NCI-H2196 (cell line): ENCODE measurements at regions not wholly inside any gene's neighbourhood (a gene's known extent, or its start where the extent isn't known, plus 50 kb on each side); places are given as distances from the start of the nearest gene placed in this dataset.
A peak's percentile ranks its signal among the peaks of the same experiment; 100 is the strongest.

Source experiments
- DNase-seq: peaks from one replicate; lab custom pipeline; 2025; ENCODE audit not compliant: unreplicated experiment; lab: John Stamatoyannopoulos, UW

DNA sequence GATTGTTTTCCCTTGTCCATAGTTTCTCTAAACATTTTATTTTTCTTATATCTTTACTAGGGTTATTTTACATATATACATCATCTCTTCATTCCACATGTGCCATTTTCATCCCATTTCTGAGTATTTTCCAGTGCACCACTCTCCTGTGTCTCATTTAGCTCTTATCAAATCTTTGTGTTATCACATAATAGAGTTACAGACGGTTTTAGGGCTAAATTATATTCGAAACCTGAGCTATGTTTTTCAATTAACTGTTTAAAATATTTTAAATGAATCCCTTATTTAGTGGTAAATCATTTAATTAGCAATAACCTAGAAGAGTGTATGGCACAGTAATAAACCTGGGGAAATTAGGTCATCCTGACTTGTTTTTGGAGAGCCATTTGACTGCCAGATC, 160.4 kb upstream of the DCN start:
- DNase-seq, result no peak

DNA sequence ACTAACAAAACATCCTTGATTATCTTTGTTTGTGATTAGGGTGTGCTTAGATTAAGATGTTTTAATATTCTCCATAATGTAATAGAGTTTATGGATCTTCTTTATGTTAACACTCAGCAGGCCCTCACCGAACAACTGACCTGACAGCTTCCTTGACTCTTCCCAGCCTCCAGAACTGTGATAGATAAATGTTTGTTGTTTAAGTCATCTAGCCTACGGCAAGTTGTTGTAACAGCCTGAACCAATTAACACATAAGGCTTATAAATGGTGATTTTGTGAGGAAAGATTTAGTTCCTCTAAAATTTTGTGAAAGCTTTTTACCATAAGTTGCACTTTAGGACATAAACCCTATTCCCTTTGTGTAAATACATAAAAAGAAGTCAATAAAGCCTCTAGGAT, 156.5 kb upstream of the DCN start:
- no peak for DNase-seq

DNA sequence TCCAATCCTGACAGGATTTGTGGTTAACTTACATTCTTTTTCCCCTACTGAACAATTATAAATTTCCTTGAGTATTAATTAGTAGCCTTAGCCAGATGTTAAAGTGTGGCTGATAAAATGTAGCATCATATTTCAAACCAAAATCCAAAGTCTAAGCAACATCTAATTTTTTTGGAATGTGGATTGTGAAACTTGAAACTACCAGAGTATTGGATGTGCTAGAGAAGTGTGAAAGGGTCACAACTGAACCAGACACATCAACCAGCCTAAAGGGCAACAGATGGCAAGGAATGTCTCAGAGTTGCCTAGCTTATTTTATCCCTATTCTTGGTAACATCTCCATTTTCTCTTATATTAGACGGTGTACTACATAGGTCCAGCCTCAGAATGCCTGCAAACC, 153.1 kb upstream of the DCN start:
- no peak for DNase-seq

DNA sequence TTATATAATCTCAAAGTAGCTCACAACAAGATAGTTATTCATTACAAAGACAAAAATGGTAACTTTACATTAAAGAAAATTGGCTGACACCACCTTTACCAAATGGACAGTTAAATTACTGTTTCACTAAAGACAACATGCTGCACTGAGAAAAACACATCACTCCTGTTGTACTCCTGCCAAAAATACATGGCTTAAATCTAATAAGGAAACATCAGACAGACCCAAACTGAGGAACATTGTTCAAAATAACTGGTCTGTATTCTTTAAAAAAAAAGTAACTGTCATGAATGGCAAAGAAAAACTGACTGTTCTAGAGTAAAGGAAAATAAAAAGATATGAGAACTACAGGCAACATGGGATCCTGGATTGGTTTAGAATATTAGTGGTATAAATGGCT, 151.3 kb upstream of the DCN start:
- no peak for DNase-seq

DNA sequence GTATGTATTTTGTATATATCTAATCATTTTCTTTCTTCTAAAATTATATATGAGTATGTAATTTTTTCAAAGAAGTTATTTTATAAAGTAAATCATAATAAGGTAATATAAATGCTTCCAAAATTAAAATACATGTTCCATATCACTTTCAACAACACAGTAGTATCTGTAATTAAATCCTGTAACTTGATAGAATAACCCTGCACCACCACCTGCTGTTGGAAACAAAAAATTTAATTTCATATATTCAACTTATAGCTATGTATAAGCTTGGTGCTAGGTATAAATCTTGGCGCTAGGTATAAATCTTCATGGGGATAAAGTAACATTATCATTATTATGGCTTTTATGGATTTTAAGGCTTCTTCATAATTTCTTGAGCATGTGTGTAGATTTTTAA, 149.7 kb upstream of the DCN start:
- DNase-seq, result no peak

DNA sequence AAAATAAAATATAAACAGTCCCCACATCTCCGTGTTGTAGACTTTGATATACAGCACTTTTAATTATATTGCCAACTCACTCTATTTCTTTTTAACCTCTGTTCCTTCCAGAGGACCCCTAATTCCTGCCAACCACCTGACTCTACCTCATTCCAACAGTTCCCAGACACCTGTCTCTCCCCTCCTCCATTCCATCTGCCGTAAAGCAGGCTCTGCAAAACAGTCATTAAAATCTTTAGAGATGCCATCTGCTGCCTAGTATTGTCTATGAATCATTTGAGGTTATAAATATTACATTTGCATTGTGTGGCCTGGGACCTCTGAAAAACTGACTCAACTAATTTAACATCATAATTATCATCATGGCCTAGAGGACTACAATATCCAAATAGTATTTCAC, 148.8 kb upstream of the DCN start:
- DNase-seq, result no peak

DNA sequence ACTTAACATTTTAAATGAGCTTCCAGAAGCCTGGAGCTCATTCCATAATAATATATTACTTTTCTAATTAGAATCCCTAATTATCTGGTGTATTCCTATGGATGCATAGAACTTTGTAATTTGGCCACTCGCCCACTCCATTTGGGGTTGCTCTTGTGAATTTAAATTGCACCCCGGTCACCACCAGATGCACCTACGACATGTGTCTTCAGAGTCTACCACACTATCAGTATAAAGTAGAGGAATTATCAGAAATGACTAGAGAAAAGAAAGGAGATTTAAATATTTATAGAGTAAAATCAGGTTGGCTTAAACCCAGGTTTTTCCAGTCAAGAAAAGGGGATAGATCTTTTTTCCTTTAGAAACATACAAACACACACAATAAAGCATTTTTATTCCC, 145.8 kb upstream of the DCN start:
- DNase-seq, result no peak

DNA sequence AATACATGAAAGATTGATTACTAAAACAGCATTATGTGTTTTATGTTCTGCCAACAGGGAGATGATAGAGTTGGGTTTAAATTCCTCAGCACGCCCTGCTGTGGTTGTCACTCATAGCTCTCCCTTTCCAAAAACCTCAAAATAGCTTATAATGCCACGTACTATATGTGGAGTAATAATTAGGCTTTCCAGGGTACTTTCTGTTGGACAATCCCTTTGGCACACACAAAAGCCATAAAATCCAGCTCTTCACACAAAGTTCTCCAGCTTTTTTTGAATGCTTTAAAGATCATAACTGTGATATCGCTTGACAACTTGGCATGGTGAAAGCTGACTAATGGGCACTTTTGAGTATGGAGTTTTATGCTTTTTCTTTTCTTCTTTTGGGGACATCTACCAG, 145.3 kb upstream of the DCN start:
- DNase-seq, result no peak

DNA sequence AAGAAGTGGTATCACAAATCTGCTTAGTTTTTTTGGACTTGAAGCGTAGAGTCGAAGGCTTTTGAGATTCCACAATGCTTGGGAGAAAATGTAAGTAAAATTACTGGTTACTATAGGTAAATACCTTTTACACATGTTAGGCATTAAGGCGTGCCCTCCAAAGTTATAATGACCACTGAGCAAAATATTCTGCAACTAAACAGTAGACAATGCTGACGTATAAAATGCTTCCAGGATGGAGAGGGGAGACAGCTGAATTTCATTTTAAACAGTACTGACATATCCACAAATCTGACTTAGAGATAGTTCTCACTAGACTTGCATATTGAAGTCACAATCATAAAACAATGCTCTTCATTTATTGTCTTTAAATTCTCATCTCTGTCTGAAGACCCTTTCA, 144.5 kb upstream of the DCN start:
- DNase-seq, result no peak

DNA sequence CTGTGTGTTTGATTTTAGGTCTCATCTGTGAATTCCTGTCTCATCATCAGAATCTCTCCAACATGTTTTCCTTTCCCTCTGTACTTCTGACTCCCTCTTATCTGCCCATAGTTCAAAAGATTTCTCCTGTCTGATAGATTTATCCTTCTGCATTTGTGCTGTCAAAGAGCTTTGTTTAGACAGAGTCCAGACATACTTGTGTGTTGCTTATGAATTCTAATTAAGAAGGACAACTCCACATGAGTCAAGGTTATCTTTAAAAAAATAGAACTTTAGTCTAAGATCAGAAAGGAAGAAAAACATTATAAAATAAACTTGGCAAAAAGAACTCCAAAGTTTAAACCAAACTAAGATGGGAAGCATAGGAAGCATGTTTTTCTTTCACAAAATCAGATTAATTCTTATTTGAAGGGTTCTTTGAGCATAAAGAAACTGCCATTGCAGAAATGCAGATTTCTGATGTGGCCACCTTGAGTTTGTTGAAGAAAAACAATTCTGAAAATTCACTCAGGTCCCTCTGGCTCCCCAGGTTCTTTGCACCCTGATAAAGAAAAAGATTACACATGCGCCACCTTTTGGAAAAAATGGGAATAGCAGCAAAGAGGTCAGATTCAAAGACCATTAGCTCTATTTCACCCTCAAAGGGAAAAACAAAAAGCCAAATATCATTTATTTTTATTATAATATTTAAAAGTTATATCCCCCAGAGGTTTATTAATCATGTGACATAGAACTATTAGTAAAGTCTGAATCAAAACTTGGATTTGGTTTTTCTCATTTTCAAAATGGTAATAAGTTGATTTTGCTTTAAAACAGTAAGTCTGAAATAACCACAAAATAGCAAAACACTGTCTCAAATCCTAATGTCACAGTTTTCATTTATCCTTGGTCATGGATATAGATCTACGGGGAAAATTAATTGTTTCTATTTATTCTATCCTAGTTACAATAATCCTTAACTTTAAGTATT, 143.7 kb upstream of the DCN start:
- peak; percentile 31 for DNase-seq

DNA sequence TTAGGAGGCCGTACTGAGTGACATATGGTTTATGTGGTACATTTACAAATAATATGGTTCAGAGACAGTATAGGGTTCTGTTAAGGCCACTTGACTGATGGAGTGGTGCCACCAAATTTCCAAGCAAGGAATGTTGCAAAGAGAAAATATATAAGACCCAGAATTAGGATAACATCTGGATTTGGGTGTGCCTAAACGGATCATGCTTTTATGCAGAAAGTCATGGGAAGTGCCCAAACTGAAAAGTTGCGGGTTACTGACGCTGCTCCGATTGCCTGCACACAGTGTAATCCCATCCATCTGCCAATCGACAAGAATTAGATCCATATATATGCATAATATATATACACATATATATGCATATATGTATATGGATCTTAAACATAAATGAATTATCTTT, 138.4 kb upstream of the DCN start:
- no peak for DNase-seq

DNA sequence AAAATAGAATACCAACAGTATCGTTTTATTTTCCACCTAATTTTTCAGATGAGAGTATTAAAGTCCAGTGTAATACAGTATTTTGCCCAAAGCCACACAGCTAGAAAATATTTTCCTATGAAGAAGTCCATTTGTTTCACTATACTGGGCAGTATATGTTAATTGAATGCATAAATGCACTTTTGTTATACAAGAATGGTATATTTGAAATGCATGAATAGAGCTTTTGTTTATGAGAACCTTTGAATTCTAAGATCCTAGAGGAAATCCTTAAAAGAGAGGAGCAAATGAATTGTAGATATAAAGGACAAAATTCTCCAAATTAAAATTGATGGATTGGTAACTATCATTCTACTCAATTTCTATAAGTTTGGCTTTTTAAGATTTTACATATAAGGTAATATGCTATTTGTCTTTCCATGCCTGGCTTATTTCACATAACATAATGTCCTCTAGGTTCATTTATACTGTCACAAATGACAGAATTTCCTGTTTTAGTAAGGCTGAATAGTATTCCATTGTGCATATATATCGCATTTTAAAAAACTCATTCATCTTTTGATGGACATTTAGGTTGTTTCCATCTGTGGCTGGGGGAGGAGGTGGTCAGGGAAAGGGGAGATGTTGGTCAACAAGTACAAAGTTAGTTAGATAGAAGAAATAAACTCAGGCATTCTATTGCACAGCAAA, 136.6 kb upstream of the DCN start:
- DNase-seq, result no peak

DNA sequence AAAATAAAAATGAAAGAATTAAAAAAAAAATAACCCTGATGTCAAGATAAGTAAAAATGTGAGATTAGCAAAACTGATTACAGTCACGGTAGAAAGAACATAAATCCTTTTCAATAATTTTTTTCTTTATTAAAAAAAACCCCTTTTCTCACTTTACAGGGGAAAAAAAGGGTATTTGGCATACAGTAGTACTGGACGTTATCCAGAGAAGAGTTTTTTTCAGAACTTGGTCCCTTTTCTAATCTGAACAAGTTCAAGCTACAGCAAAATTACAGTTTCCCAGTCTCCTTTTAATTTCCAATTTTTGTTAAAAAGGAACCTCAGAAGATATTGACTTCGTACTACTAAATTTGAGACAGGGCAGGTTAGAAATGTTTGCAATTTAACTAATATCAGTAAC, 134.7 kb upstream of the DCN start:
- no peak for DNase-seq

DNA sequence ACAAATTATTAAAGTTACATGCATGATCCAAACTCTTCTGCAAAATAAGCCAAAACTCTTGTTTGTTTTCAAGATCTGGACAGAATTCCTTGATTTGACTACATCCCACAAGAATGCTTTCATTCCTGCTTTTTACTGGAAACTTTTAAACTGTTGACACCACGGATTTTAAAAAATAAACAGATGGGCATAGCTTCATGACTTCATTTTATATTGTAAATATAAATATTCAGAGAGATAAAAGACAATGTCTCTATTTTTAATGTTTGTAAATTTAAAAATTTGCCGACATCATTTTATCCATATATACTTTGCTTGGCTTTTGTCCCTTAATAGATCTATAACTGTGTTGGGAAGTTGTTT, 134.3 kb upstream of the DCN start:
- no peak for DNase-seq

DNA sequence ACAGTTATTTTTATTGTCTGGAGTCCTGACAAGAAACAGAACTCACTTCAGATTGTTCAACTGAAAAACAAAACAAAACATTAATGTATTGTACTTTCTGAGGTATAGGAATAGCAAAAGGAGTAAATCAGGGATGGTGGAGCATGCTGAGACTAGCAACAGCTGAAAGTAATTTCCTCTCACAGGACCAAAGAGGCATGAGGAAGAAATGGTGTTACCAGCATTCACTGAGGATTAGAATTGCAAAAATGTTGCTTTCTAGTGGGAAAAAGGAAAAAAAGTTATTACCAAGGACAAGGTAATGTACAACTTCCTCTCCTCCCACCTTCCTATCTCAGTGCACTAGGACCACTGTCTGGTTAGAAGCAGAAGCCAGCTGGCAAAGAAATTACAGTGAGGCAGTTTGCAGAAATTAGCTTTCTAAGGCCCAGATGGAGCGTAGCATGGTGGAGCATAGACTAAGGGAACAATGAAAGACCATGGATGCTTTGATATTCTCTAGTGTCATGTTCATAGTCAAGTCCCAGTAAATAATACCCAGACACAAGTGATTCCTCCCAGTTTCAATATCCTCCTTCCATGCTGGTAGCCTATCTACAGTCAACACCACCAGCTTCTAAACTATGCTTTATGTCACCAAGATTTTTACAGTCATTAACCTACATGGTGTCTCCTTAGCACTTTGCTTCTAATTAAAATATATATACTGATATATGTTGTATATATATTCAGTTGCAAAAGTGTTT, 133.7 kb upstream of the DCN start:
- DNase-seq, result no peak

DNA sequence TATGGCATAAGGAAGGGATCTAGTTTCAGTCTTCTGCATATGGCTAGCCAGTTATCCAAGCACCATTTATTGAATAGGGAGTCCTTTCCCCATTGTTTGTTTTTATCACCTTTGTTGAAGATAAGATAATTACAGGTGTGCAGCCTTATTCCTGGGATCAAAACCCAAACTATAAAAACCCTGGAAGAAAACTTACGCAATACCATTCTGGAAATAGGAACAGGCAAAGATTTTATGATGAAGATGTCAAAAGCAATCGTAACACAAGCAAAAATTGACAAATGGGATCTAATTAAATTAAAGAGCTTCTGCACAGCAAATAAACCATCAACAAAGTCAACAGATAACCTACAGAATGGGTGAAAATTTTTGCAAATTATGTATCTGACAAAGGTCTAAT, 128.5 kb upstream of the DCN start:
- DNase-seq, result no peak

DNA sequence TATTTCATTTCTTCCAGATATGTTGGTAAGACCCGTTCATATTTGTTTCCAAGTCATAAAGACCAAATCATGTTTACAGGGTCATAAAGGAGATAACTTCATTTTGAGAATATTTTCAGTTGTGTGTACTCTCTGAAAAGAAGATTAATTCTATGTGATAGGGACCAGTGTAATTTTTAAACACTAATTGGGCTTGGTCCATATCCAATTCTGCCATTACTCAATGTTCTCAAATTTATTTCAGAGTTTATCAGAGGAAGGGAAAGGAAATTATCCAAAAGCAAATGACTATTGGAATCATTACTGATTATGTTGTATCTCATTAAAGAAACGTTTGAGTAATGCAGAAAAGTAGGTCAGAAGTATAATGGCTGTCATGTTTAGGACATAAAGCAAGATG, 126.8 kb upstream of the DCN start:
- no peak for DNase-seq

DNA sequence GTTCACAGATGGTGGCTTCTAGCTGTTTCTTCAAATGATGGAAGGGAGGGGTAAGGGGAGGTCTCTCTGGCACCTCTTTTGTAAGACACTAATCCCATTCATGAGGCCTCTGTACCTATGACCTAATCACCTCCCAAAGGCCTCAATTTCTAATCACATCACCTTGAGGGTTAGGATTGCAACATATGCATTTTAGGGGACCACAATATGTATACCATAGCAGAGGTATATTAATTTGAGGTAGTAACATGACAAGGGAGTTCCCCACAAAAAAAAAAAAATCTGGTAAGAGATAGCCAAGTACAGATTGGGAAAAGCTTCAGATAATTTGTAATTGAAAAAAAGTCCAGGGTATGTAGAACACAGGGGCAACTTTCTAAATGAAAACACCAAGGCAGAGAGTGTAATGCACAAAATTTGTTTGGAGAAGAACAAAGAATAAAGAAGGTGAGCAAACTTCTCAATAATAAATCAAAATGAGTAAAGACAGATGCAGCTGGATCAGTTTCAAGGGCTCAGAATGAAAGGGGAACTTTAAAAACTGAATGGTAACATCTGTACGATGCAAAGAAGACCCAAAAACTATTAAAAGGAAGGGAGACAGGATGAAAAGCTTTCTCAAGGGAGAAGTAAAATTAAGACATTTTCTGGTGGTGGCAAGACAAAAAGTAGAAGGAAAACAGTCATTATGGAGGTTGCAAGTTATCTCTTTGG, 125.5 kb upstream of the DCN start:
- DNase-seq, result no peak

DNA sequence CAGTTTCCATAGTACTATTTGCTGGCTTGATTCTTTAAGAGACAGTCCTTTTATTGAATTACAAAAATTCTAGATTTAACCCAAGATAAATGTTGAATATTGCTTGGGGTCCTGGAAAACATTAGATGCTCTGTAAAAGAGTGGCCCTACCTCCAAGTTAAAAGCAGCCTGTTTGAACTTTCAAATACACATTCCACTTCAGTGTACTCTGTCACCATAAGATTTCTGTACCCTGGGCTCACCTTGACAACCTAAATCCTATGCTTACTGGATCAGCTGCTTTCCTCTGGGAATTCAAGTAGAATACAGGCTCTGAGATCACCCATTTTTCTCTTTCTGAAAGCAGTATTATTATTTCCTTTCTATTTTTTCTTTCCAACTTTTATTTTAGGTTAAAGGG, 107.7 kb upstream of the DCN start:
- no peak for DNase-seq

DNA sequence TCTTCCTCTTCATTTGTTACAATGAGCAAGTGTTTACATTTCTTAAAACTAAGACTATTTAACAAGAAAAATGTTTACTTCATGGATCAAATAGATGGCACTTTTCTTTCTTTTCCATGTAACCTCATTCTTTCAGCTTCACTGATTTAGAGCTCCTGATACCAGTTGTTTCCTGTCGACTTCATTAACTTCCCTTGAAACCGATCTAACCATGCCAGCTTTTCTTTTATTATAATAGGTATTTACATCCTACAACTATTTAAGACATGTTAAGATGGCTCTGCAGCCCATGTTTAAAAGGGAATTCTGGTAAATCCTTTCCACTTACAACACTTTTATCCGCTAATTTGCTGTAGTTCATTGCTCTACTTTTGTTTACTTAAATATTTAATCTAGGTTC, 107.3 kb upstream of the DCN start:
- no peak for DNase-seq

DNA sequence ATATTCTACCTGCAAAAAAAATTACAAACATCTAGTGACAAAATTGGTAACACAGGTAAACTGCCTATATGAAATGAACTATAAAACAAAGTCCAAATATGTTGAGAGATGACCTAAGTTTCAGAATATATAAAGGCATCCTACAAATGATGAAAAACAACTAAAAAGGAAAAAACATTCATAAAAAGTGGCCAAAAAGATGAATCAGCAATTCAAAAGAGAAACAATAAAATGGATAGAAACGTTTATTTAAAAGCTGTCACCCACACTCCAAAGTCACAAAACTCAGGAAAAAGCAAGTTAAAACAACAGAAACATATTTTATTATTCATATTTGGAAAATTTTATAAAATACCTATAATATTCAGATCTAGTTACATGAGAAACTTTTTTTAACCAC, 106.5 kb upstream of the DCN start:
- no peak for DNase-seq
